ENCODE measurements at regions not wholly inside any gene's neighbourhood (a gene's known extent, or its start where the extent isn't known, plus 50 kb on each side); places are given as distances from the start of the nearest gene placed in this dataset.
A peak's percentile ranks its signal among the peaks of the same experiment; 100 is the strongest.

DNA sequence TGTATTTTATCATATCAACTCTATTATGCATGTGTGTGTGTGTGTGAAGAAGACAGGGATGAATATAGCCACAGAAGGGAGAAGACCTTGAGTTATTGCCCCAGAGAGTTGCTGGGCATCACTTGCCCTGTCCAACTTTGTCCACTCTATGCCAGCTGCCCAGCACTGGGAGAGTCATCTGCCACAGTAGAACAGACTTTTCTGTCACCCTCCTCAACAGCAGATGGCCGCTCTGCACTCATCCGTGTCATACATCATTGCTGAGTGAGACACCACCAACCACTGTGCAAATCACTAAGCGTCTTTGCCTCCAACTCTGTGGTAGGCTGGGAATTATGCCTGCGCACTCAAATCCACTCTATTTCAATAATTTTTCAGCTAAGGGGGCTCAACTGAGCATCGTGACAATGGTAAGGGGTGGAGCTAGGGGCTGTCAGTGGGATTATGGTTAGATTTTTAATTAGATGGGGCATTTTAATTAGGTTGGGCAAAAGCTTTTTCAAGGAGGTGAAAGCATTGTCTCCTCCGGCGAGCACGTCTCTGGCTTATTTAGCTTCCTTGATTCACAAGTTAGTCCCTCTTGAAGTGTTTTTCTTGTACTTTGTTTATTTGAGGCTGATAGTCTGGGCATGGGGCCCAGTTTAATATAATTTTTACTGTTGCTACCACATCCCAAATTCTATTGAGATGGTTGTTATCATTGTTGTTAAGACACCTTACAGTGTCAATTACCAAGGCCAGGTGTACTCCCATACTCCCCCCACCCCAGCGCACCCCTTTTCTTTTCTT is 100.1 kb upstream of the KLF3 start:
- ATAC-seq (ENCODE audit: low read depth) (no peak), DNase-seq (peak; percentile 33)
- Histone ChIP-seq H3K4me2 (ENCODE audit: low read depth, low read length) (no peak overlapping the region; the same call in 1 of the 2 replicates), H3K9me1 (ENCODE audit: insufficient read depth, low read length) (peaks cover 14% of the 10 kb centered on the region; the same call in 1 of the 2 replicates), H2AFZ (replicated peaks; ENCODE audit: low read length, poor library complexity) (no peak overlapping the region), H3K56ac (ENCODE audit: extremely low read depth, insufficient read depth, low read length) (no peak overlapping the region), H3K23ac (ENCODE audit: low read depth, low read length) (no peak overlapping the region), H3K27me3 (ENCODE audit: control insufficient read depth, insufficient read depth, low read length) (no peaks in the 10 kb centered on the region), H3K9me3 (ENCODE audit: control insufficient read depth, insufficient read depth, low read length) (no peaks in the 10 kb centered on the region), H3K9ac (ENCODE audit: low read depth, low read length) (no peak overlapping the region), H4K91ac (ENCODE audit: insufficient read depth, low read depth, low read length) (peak overlapping the region; percentile 43), H3K27ac (ENCODE audit: insufficient read depth, low read length) (no peak overlapping the region), H2BK15ac (ENCODE audit: low read depth, low read length) (peak overlapping the region; percentile 23; the same call in 1 of the 3 replicates), H2BK5ac (ENCODE audit: low read depth, low read length, poor library complexity, severe bottlenecking) (no peak overlapping the region), H4K8ac (ENCODE audit: low read depth in 2 of 2, low read length in 2 of 2) (no peak overlapping the region), H2BK120ac (ENCODE audit: low read depth, low read length) (peak overlapping the region; percentile 35), H3K4ac (ENCODE audit: low read depth, low read length) (peak overlapping the region; percentile 24; the same call in 1 of the 2 replicates), H3K79me1 (ENCODE audit: low read depth in 1 of 2, low read length in 2 of 2) (no peaks in the 10 kb centered on the region), H4K5ac (ENCODE audit: low read depth, low read length) (no peak overlapping the region; the same call in 1 of the 2 replicates), H3K18ac (ENCODE audit: low read depth, low read length) (peak overlapping the region; percentile 9; the same call in 1 of the 2 replicates), H3K4me1 (ENCODE audit: control insufficient read depth, insufficient read depth, low read length) (peaks cover 18% of the 10 kb centered on the region), H3K4me3 (ENCODE audit: insufficient read depth, low read depth, low read length) (no peak overlapping the region), H3K14ac (replicated peaks; ENCODE audit: low read depth, low read length) (peak overlapping the region; percentile 18; the same call in 1 of the 2 replicates), H2AK5ac (ENCODE audit: low read depth, low read length) (peak overlapping the region; percentile 24; the same call in 1 of the 2 replicates), H2AK9ac (replicated peaks; ENCODE audit: low read depth, low read length, poor library complexity) (no peak overlapping the region), H3K36me3 (ENCODE audit: control insufficient read depth, insufficient read depth, low read length) (no peaks in the 10 kb centered on the region), H2BK20ac (ENCODE audit: low read depth, low read length) (peak overlapping the region; percentile 6; the same call in 1 of the 2 replicates), H4K20me1 (ENCODE audit: insufficient read depth, low read length) (no peaks in the 10 kb centered on the region)
- CTCF ChIA-PET, result no interaction called here
- POLR2A ChIA-PET (ENCODE audit: unreplicated experiment), result no interaction called here
- 70% methylated on average over 2 of the region's 9 CpGs; no CpG with 5 or more reads in 1 of the 2 experiments for WGBS, 2 experiments (ENCODE audit: extremely low coverage in 2 of 2, insufficient read length in 1 of 2)
- in situ Hi-C loops (cut with MboI; ENCODE audit: low sequenced_read_pairs), result no loop called here
- dilution Hi-C loops (cut with HindIII; ENCODE audit: low sequenced_read_pairs, unreplicated experiment), result no loop called here
- TF ChIP-seq POLR2A (IDR thresholded peaks at IDR 0.05; ENCODE audit: low read depth, low read length) (no peak), MAZ (IDR thresholded peaks at IDR 0.05; ENCODE audit: borderline replicate concordance, low read depth, low read length) (no peak), MAFK (IDR thresholded peaks at IDR 0.05; ENCODE audit: low read depth, low read length) (no peak), RFX5 (IDR thresholded peaks at IDR 0.05; ENCODE audit: low read depth, low read length) (no peak), USF2 (IDR thresholded peaks at IDR 0.05; ENCODE audit: low read depth, low read length) (no peak), RCOR1 (IDR thresholded peaks at IDR 0.05; ENCODE audit: insufficient replicate concordance, low read length) (no peak), ELK1 (IDR thresholded peaks at IDR 0.05; ENCODE audit: borderline replicate concordance, low read depth, low read length) (no peak), CHD1 (IDR thresholded peaks at IDR 0.05; ENCODE audit: low read depth, low read length) (no peak)
- intact Hi-C loops (cut with micrococcal nuclease), result loop anchor here (2.0 to 5.0 kb wide), 3 partner anchors 38 to 242 kb away; no protein-coding TSS in a partner anchor
- BruUV-seq (replicated peaks), result no TSS peak

Measured in IMR-90 (cell line).